ENCODE measurements at regions not wholly inside any gene's neighbourhood (a gene's known extent, or its start where the extent isn't known, plus 50 kb on each side); places are given as distances from the start of the nearest gene placed in this dataset.

DNA sequence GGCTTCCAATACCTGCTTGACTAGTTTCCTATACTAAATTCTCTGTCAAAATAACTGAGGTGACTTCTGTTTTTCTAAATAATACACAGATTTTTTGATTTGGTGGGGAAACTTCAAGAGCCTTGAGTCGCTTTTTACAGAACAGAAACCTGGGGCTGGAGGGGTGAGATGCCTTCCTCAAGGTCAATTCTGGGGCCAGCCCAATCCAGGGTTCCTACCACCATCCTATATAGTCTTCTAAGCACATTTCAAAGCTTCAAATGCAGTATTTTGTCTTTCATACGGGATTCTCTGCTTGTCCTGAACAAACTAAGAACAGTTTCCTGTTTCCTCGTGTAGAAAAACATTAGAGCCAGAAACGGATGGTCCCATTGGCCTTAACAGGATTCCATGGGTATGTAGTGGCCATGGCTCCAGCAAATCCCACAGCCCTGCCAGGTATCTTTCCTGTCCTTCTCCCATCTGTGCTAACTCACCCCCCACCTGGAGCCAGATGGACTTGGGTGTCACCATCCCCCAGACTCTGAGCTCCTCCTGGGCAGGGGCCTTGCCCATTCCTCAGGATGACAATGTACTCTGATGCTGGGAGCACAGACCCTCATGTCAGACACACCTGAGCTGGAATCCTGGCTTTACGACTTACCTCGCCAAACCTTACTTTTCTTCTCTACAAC is 146.9 kb downstream of the KLF13 start:
- no peak for DNase-seq (ENCODE audit: low read depth)

DNA sequence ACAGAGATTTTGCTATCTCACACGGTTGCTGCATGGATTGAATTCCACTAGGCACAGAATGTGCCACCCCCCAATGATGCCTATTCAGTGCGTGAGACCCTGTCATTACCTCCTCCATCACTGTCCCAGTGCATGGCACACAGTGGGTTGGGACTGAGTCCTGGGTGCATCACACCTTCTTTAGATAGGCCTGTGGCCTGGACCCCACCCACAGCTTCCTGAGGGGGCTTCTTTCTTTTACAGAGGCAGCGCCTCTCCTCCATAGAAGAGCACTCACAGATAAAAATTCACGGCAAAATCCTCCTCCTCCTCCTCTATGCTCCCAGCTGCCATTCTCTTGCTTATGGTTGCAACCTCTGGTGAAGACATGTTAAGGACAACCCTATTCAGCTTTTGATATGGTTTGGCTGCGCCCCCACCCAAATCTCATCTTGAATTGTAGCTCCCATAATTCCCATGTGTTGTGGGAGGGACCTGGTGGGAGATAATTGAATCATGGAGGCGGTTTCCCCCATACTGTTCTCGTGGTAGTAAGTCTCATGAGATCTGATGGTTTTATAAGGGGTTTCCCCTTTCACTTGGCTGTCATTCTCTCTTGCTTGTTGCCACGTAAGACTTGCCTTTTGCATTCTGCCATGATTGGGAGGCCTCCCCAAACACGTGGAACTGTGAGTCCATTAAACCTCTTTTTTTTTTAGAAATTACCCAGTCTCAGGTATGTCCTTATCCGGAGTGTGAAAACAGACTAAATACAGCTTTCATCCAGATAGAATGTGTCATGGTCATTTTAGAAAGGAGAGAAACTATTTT is 147.6 kb downstream of the KLF13 start:
- DNase-seq (ENCODE audit: low read depth) = no peak

DNA sequence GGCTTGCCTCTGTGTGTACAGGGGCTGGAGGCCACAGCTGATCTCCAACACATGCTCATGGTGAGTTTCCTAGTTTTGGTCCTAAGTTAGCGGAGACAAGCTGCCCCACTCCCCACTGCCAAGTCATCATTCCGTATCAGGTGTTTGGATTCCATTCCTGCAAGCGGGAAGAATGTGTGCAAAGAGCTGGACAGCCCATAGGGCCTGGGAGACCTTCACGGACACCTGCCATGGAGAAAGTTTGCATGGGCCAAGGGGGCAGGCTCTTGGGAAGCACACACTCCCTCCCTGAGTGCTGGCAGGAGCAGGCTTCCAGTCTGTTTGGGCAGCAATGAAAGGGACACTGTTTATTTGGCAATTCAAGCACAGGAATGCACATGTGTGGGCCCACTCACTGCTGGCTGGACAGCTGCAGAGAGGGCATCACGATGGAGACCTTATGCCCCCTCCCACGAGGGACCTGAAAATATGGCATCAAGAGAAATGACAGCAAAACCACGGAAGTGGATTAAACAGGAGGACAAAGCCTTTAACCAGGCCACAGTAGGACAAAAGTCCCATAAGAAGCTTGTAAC is 149.7 kb downstream of the KLF13 start:
- no peak for DNase-seq (ENCODE audit: low read depth)

DNA sequence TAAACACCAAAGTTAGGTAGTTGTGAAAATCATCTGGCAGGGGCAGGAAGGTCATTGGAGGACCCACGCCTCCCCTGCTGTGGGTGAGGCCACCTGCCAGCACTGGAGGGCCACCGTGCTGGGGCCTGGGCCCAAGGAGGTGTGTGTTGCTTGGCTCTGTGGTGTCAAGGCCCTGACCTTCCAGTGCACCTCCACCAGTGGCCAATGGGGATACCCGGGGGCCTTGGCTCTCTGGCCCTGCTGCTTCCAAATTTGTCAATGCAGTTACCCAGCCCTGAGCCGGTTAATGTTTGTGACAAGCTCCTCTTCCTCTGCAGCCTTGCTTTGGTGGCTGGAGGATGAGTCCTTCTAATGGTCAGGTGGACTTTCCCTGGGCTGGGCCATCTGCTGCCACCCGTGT is 150.2 kb downstream of the KLF13 start:
- no peak for DNase-seq (ENCODE audit: low read depth)

DNA sequence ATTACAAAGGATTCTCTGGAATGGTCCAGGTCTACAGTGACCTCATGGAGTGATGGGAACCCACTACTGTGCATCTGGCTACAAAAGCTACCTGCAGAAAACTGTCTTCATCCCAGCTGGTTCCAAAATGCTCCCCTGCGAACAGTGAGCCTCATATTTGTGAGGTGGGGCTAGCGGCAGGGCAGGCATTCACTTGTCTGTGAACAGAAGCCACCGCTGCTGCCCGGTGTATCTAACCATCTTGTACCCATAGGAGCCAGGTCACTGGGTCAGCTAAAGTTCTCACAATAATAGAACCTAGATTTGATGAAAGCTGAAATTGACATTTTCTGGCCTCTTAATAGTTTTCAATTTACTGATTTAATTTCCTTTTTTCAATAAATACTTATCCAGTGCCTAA is 150.7 kb downstream of the KLF13 start:
- DNase-seq (ENCODE audit: low read depth) = no peak

DNA sequence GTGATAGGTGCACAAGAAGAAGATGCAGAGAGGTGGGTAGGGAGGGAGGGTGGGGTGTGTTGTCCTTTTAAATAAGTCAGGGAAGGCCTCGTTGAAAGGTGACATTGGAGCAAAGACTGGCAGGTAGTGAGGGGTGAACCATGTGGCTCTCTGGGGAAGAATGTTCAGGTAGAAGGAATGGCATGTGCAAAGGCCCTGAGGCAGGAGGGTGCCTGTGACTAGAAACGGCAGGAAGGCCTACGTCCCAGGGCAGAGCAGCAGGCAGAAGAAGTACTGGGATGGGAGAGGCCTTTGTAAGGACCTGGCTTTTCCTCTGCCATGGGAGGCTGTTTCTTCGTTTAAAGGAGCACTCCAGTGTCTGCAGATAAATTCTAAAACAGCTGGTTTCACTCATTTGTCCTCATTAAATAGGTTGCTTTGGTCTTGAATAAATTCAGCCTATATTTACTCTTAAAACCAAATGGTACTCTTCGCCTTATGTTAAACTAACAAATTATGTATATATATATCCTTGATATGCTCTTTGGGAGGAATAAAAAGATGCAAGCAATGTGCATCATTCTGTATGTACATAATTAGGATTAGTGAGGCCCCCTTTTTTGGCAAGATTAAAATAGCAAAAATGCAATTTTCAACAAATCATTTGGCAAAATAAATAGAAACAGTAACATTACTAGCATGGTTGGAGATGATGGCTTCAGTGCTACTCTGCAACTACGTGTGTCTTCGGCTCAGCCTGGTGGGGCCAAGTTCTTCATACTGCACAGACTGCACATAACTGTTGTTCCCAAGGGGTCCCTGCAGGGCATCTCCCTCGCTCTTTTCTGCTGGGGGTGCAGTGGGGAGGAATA is 151.4 kb downstream of the KLF13 start:
- no peak for DNase-seq (ENCODE audit: low read depth)

DNA sequence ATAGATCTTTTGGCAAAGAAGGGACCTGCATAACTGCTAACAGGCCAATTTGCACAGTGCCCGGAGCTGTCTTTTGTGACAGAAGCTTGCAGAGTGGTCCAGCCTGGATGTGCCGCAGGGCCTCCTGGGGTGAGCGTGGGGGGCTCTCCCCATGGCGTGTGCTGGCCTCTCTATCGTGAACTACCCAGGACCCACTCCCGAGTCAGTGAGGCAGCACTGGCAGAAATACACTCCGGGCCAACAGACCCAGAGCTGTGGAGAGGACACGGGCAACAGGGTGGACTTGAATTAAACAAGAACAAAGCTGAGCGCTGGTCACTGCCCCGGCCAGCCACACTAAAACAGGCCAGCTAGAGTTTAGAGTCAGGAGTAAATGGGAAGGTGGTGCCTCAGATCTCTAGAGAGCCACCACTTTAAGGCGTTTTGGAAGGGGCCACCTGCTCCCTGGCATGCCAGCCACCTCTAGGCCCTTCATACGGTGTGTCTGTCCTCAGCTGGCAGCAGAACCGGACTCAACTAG is 152.1 kb downstream of the KLF13 start:
- DNase-seq (ENCODE audit: low read depth) = no peak

DNA sequence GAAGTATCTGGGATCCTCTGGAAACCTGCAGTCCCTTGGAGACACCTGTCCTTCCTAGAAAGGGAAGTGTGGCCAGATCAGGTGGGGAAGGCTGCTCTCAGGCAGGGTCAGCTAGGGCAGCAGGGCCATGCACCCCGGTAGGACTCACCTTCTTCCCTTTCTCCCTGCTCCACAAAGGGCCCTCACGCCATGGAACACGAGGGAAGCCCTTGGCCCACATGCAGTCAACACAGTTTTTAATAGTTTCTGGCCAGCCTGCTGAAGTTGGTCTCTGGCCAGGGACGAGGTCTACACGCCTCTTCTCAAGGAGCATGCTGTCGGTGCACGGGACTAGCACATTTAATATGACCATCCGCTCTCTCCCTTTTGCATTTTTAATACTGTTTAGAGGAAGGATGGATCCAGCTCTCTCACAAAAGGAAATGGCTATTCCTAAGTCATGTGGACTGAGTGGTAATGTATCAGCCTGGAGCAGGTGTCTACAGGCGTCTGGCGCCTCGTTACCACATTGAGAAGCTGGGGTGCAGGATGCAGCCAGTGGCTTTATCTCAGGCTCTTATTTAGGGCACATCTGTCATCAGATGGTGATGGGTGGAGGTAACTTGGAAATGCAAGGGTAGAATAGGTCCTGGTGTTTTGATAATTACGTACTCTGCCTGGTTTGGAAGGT is 153.9 kb downstream of the KLF13 start:
- DNase-seq (ENCODE audit: low read depth) = no peak

DNA sequence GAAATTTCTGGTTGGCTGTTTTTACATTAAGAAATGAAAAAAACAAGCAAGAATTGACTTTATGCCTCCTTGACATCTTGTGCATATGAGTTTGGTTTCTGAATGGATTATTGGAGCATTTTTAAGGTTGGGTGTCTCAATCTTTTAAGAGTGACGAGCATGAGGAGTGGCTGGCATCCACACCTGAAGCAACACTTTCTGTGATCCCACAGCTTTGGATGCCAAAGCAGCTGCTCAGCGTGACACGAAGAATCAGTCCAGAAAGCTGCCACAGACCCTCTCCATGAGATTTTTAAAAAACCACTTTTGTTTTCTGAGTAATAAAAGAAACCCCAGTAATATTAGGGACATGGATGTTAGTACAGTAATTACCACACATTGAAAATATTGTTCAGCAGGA is 154.5 kb downstream of the KLF13 start:
- DNase-seq (ENCODE audit: low read depth) = no peak

DNA sequence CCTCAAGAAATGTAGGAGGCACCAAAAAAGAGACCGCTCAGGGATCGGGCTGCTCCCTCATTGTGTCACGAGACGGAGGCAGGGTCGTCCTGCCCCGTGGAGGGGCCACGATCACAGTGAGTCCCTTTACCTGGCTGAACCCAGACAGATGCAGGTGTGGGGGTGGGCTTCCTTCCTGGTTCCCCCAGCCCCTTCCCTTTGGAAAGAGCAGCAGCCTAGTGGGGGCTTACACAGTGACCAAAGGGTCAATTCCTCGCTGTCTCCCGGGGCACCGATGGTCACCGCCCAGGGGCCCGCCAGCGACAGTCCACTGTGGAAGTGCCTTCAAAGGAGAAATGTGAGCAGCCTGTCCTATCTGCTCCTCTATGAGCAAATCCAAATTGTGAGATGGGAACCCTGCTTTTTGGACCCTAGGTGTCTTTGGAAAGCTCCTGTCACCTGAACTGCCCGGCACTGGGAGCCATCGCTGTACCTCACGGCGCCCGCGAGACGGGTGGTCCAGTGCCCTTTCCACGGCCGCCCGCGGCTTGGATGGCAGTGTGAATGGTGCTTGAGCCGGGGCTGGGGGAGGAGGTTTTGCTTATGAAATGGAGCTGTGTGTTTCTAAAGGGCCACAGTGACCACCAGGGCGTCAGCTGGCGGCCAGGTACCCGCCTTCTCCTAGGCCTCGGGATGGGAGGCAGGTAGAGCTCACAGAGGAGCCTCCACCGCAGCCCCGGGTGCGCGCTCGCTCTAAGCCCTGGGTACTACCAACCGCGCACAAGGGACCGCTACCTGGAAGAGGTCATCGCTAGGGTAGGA is 155.7 kb downstream of the KLF13 start:
- no peak for DNase-seq (ENCODE audit: low read depth)

DNA sequence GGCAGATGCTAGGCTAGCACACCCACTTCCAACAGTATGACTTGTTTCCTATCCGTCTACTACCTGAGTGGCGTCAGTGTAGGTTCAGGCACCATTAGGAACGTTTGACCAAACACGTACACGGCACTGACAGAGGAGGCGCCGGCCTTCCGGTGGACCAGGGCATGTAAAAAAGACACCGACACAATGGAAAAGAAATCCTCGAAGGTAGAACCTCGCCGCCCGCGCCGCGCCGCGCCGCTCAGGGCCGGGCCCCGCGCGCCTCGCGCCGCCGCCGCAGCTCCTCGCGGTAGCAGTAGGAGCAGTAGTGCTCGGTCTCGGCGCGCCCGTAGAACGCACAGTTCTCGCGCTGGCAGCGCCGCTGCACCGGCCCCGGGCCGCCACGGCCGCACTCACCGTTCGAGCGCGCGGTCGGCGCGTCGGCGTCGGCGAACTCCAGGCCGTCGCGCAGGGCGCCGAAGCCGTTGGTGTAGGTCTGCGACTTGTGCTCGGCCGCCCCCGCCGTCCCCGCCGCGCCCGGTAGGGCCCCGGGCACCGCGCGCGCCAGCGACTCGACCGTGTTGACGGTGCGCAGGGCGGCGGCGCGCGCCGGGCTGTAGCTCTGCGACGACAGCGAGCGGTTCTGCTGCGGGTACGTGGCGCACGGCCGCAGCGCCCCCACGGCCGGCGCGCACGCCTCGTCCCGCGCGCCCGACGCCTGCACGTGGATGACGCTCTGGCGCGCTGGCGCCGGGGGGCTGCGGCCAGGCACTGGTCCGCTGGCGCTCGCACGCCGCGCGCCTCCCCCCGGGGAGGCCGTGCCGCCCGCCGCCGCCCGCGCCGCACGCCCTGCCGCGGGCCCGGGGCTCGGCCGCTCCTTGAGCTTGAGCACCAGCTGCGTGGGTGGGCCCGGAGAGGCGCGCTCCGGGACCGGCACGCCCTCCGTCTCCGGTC is 156.7 kb downstream of the KLF13 start:
- no peak for DNase-seq (ENCODE audit: low read depth)

DNA sequence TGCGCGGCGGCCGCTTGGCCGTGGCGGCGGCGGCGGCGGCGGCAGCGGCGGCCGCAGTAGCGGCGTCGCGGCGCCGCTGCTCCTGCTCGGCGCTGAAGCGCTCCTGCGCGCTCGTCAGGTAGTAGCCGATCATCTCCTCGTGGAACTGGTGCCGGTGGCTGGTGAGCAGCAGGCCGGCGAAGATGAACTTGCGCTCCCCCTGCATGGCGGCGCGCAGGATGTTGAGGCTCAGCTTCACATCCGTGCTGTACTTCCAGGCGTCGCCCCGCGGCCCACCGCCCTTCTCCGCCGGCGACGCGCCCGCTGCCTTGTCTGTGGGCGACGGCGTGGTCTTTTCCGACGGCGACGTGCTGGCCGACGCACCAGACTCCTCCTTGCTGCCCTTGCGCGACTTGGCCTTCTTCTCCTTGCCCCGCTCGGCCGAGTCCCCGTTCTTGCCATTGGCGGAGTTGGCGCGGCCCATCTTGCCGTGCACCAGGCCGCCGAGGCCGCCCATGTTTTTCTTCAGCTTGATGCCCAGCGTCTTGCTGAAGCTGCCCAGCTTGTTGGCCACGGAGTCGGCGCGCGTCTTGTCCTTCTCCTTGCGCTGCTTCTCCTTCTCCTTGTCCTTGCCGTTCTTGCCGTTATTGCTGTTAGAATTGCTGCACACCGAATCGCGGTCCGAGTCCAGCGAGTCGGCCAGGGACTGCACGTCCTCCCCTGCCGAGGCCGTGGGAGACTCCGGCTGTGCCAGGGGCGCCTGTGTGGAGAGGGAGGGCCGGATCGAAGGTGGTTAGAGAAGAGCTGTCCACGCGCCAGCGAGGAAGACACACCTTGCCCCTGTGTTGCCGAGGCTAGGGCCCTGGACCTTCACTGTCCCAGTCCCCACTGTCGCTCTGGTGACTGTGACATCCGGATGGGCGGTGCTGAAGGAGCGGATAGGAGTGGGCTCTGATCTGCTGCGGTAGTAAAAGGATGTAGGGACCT is 157.6 kb downstream of the KLF13 start:
- no peak for DNase-seq (ENCODE audit: low read depth)

DNA sequence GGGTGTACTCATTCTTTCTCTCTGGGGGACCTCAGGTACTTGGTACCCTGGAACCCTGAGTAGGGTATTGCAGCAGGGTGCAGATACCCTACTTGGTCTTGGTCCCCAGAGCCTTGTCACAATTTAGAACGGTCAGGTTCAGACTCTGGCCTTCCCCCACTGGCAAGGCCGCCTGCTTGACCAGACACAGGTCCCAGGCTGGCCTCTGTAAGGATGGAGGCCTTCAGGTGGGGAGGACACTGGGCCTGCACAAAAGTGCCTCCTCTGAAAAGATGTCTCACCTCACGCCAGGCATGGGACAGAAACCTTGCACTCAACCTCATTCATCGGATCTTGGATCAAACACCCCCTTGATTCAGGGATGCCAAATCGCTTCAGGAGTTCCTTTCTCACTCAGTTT is 158.4 kb downstream of the KLF13 start:
- DNase-seq (ENCODE audit: low read depth) = no peak

DNA sequence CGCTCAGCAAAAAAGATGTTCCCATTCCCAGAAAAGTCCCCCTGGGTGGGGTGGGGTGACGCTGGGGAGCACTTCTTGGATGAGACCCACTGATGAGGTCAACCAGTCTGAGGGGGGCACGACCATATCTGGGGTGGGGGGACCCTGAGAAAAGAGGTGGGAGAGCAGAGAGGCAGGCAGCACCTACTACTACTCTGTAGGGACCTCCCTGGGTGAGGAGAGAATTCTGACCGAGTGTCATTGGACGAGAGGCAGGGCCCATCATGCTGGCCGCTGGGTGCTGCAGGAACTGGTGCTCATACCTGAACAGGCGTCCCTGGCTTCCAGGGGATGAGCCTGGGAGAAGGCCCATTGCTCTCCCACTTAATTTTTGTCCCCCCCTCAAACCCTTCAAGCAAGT is 158.8 kb downstream of the KLF13 start:
- no peak for DNase-seq (ENCODE audit: low read depth)

DNA sequence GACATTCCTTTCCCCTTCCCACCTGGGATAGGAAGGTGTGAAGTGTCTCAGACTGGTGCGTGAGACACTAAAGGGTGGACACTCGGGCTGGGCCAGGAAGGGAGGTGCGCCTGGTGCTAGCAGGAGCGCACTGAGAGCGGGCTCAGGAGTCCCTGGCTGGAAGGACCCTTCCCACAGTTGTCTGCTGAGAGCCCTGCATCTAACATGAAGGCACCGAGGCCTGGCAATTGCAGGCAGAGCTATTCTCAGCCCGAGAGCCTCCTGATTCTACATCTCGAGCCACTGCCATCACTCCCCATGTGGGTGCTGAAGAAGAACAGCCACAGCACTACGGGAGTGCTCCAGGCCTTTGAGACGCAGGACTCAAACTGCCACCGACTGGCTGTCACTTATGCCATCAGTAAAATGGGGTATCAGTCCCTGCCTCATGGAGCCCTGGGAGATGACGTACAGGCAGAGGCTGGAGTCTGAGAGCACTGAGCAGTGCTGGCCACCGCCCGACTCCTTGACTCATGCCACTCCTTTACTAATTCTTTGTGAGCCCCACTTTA is 159.4 kb downstream of the KLF13 start:
- no peak for DNase-seq (ENCODE audit: low read depth)

DNA sequence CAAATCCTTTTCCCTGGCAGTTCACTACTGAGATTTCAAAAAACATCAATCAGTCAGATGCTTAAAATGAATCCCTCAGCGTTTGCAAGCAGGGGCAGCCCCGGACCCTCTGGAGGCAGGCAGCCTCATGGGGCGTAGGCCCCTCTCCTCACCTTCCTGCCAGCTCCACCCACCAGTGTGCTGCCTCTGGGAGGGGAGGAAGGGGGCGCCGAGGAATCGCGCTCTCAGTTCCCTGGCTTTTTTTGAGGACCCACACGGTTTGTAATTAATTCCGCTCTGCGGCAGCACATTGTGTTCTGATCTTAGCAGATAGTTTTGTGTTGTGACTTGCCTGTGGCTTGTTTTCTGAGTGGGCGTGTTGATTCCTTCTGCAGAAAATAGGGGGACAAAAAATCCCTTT is 159.9 kb downstream of the KLF13 start:
- no peak for DNase-seq (ENCODE audit: low read depth)

DNA sequence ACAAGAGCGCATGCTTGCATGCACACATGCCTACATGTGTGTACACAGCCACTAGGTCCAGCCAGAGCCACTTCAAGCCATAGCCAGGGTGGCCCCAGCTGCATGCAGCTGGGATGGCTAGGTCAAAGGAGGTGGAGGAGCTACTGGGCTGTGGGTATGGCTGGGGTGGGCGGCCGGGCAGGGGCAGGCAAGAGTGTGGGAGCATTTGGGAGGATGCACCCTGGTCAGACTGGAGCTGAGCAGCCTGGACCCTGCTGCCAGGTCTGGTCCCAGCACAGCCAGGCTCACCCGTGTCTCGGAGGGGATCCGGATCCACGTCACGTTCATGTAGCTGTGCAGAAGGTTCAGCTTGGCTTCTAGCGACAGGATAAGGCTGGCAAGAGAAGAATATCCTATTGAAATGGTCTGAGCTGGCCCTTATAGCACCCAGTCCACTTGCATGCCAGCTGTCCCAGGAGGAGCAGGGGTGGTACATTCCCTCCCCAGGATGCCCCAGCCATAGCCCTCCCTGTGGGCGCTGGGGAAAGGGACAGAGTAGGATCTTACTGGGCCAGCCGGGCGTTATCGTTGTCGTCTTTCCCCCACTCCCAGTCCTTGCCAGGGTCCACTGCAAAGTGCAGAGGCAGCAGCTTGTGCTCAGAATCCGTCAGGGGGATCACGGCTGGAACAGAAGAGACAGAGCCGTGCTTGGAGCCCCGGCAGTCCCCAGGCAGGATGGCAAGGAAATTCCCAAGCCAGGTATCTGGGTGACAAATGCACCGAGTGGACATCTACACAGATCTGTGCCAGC is 160.5 kb downstream of the KLF13 start:
- no peak for DNase-seq (ENCODE audit: low read depth)

Measured in CMK (cell line).